ENCODE measurements at regions not wholly inside any gene's neighbourhood (a gene's known extent, or its start where the extent isn't known, plus 50 kb on each side); places are given as distances from the start of the nearest gene placed in this dataset.
A peak's percentile ranks its signal among the peaks of the same experiment; 100 is the strongest.
"Not testable (repeated sequence)": the region's sequence is repeated elsewhere in the genome, so short reads cannot be mapped to it uniquely, and the experiment has no call there.

GRCh38 chr7:32680259-32681173 is 185.2 kb downstream of the AVL9 start:
- no peak for DNase-seq

GRCh38 chr7:32679192-32679591 is 183.9 kb downstream of the AVL9 start:
- no peak for DNase-seq

- no peak for DNase-seq
Observed at GRCh38 chr7:32677593-32677992, 182.3 kb downstream of the AVL9 start.

- DNase-seq: no peak
Observed at GRCh38 chr7:32676249-32676941, 181.1 kb downstream of the AVL9 start.

- no peak for DNase-seq
Observed at GRCh38 chr7:32673275-32673983, 178.1 kb downstream of the AVL9 start.

GRCh38 chr7:32670110-32671025 is 175.1 kb downstream of the AVL9 start:
- peak; percentile 12 for DNase-seq

- peak; percentile 43 for DNase-seq
Observed at GRCh38 chr7:32669173-32669870, 174.0 kb downstream of the AVL9 start.

- peak; percentile 43 for DNase-seq
Observed at GRCh38 chr7:32668387-32669097, 173.3 kb downstream of the AVL9 start.

- not testable (repeated sequence) for DNase-seq
Observed at GRCh38 chr7:32667586-32667985, 172.3 kb downstream of the AVL9 start.

GRCh38 chr7:32663805-32664211 is 168.5 kb downstream of the AVL9 start:
- DNase-seq: not testable (repeated sequence)

- DNase-seq: not testable (repeated sequence)
Observed at GRCh38 chr7:32662509-32662908, 167.2 kb downstream of the AVL9 start.

- no peak for DNase-seq
Observed at GRCh38 chr7:32661929-32662328, 166.6 kb downstream of the AVL9 start.

GRCh38 chr7:32661501-32661900 is 166.2 kb downstream of the AVL9 start:
- no peak for DNase-seq

GRCh38 chr7:32660936-32661335 is 165.6 kb downstream of the AVL9 start:
- DNase-seq: no peak

GRCh38 chr7:32659853-32660252 is 164.6 kb downstream of the AVL9 start:
- no peak for DNase-seq

GRCh38 chr7:32658467-32658869 is 163.2 kb downstream of the AVL9 start:
- no peak for DNase-seq

- no peak for DNase-seq
Observed at GRCh38 chr7:32658034-32658433, 162.7 kb downstream of the AVL9 start.

- not testable (repeated sequence) for DNase-seq
Observed at GRCh38 chr7:32654549-32654948, 159.3 kb downstream of the AVL9 start.

- DNase-seq: not testable (repeated sequence)
Observed at GRCh38 chr7:32650356-32650755, 155.1 kb downstream of the AVL9 start.

- DNase-seq: no peak
Observed at GRCh38 chr7:32648408-32649156, 153.3 kb downstream of the AVL9 start.

Measured in DMS79 (cell line).